GM18873 (cell line): ENCODE measurements at regions not wholly inside any gene's neighbourhood (a gene's known extent, or its start where the extent isn't known, plus 50 kb on each side); places are given as distances from the start of the nearest gene placed in this dataset.

ENCODE experiments used
- ATAC-seq: cut with Tn5 transposase; IDR thresholded peaks from one replicate; pipeline ENCODE4 v1.9.1; 2021; ENCODE audit warnings: mild to moderate bottlenecking, moderate library complexity, moderate number of reproducible peaks; ENCODE audit not compliant: unreplicated experiment, low FRiP score

GRCh38 chr20:50272030-50272723 lies 81.5 kb downstream of the CEBPB start:
- no peak for ATAC-seq

- no peak for ATAC-seq
These were observed 82.3 kb downstream of the CEBPB start for GRCh38 chr20:50272724-50273446.

- ATAC-seq = no peak
These were observed 83.2 kb downstream of the CEBPB start for GRCh38 chr20:50273601-50274491.

GRCh38 chr20:50274570-50275430 lies 84.2 kb downstream of the CEBPB start:
- no peak for ATAC-seq

- ATAC-seq = no peak
These were observed 85.8 kb downstream of the CEBPB start for GRCh38 chr20:50276119-50277063.

- no peak for ATAC-seq
These were observed 86.4 kb downstream of the CEBPB start for GRCh38 chr20:50277064-50277415.

GRCh38 chr20:50277460-50278376 lies 87.1 kb downstream of the CEBPB start:
- ATAC-seq = no peak

- no peak for ATAC-seq
These were observed 87.7 kb downstream of the CEBPB start for GRCh38 chr20:50278377-50278683.

- ATAC-seq = no peak
These were observed 88.3 kb downstream of the CEBPB start for GRCh38 chr20:50278684-50279531.

GRCh38 chr20:50279988-50280850 lies 89.6 kb downstream of the CEBPB start:
- ATAC-seq = no peak

GRCh38 chr20:50280851-50281655 lies 90.4 kb downstream of the CEBPB start:
- no peak for ATAC-seq

- ATAC-seq = no peak
These were observed 91.4 kb downstream of the CEBPB start for GRCh38 chr20:50281831-50282591.

- no peak for ATAC-seq
These were observed 92.1 kb downstream of the CEBPB start for GRCh38 chr20:50282592-50283241.

- no peak for ATAC-seq
These were observed 92.7 kb downstream of the CEBPB start for GRCh38 chr20:50283370-50283769.
